Lower lobe of right lung (tissue), 2 donors: ENCODE measurements at regions not wholly inside any gene's neighbourhood (a gene's known extent, or its start where the extent isn't known, plus 50 kb on each side); places are given as distances from the start of the nearest gene placed in this dataset.

ENCODE experiments used
- ATAC-seq, 2 donors: fragments of 200-7000 bp; cut with Tn5 transposase; one replicate each; pipeline ENCODE4 v1.9.1; 2020 to 2022; ENCODE audit warnings: mild to moderate bottlenecking in 2 of 2, moderate library complexity in 2 of 2
- DNase-seq: peaks from one replicate; pipeline ENCODE4 v3.0.0-alpha.2; 2020
- H3K27ac ChIP-seq: fragments of 200-600 bp; one replicate; pipeline ENCODE4 v1.8.0; 2022
- H3K27me3 ChIP-seq: fragments of 200-600 bp; one replicate; pipeline ENCODE4 v1.8.0; 2022; ENCODE audit warnings: low read depth
- H3K36me3 ChIP-seq: fragments of 200-600 bp; one replicate; pipeline ENCODE4 v1.8.0; 2022; ENCODE audit warnings: mild to moderate bottlenecking
- H3K4me1 ChIP-seq: fragments of 200-600 bp; one replicate; pipeline ENCODE4 v1.8.0; 2022
- H3K4me3 ChIP-seq: fragments of 200-600 bp; one replicate; pipeline ENCODE4 v1.8.0; 2022; ENCODE audit warnings: mild to moderate bottlenecking
- H3K9me3 ChIP-seq: fragments of 200-600 bp; one replicate; pipeline ENCODE4 v1.8.0; 2022
- CTCF ChIP-seq: fragments of 200-600 bp; IDR thresholded peaks from one replicate; pipeline ENCODE4 v1.8.0; 2022; ENCODE audit warnings: antibody characterized with exemption, mild to moderate bottlenecking
- intact Hi-C: fragments of 100-400 bp; cut with DNase I; formaldehyde crosslinking; loops from one replicate; pipeline ENCODE4 v1.11.0; 2022
- donor health status: DM: no; HTN: yes; CAD: no; lungs with severe emphysema.

- Histone ChIP-seq H3K36me3 (no peaks in the 10 kb centered on the region), H3K9me3 (no peaks in the 10 kb centered on the region), H3K27me3 (no peaks in the 10 kb centered on the region), H3K4me3 (no peak overlapping the region), H3K27ac (no peak overlapping the region), H3K4me1 (no peaks in the 10 kb centered on the region)
- intact Hi-C loops: no loop called here
- ATAC-seq: no peak
- no peak for DNase-seq
- no peak for TF ChIP-seq CTCF
These were observed 432.2 kb upstream of the MDGA2 start for GRCh38 chr14:48107646-48108045.

GRCh38 chr14:48096897-48097296 lies 421.5 kb upstream of the MDGA2 start:
- H3K36me3 ChIP-seq: no peaks in the 10 kb centered on the region
- intact Hi-C loops: no loop called here

DNA sequence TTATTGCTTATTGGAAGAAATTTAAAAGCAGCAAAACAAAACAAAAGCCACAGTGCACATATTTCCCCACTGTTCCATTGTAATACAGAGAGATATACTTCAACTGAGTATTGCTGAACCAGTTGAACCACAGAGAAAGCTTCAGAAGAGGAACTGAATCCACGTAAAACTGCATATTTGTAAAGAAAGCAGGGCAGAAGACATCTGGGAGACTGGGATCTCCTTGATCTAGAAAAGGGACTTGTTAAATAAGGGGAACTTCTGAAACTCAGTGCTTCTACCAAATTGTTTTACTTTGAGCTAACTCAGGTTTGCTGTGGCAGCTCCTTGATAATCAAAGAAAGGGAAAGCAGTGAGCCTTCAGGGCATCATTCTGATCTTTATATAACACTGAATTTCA lies 411.1 kb upstream of the MDGA2 start:
- intact Hi-C loops: no loop called here
- H3K36me3 ChIP-seq: no peaks in the 10 kb centered on the region
- no peak for DNase-seq
- H3K4me1 ChIP-seq: no peaks in the 10 kb centered on the region
- H3K27me3 ChIP-seq: no peaks in the 10 kb centered on the region
- no peak for ATAC-seq
- no peak overlapping the region for H3K4me3 ChIP-seq
- H3K27ac ChIP-seq: no peak overlapping the region
- H3K9me3 ChIP-seq: no peaks in the 10 kb centered on the region
- no peak for TF ChIP-seq CTCF

More at GRCh38 chr14:48096897-48097296, 421.5 kb upstream of the MDGA2 start:
- DNase-seq (no peak), ATAC-seq (no peak)
- no peak overlapping the region for H3K4me3 ChIP-seq
- no peaks in the 10 kb centered on the region for H3K4me1 ChIP-seq
- peaks cover 3% of the 10 kb centered on the region for H3K9me3 ChIP-seq
- no peak overlapping the region for H3K27ac ChIP-seq
- no peaks in the 10 kb centered on the region for H3K27me3 ChIP-seq
- TF ChIP-seq CTCF: no peak

- no peak for TF ChIP-seq CTCF
- H3K4me3 ChIP-seq: no peak overlapping the region
- no peak overlapping the region for H3K27ac ChIP-seq
- no peaks in the 10 kb centered on the region for H3K4me1 ChIP-seq
- ATAC-seq (no peak), DNase-seq (no peak)
- no peaks in the 10 kb centered on the region for H3K27me3 ChIP-seq
- no peaks in the 10 kb centered on the region for H3K36me3 ChIP-seq
- no peaks in the 10 kb centered on the region for H3K9me3 ChIP-seq
- intact Hi-C loops: no loop called here
These were observed 400.1 kb upstream of the MDGA2 start for GRCh38 chr14:48075487-48075886.

GRCh38 chr14:48052973-48053372 lies 377.6 kb upstream of the MDGA2 start:
- intact Hi-C loops: no loop called here
- ATAC-seq: no peak
- TF ChIP-seq CTCF: no peak

GRCh38 chr14:48035836-48036235 lies 360.4 kb upstream of the MDGA2 start:
- ATAC-seq (peak; percentile 80 to 86), DNase-seq (peak; percentile 72)
- TF ChIP-seq CTCF: no peak
- Histone ChIP-seq H3K27me3 (no peaks in the 10 kb centered on the region), H3K27ac (no peak overlapping the region), H3K4me1 (no peaks in the 10 kb centered on the region), H3K9me3 (peaks cover 8% of the 10 kb centered on the region), H3K4me3 (no peak overlapping the region), H3K36me3 (no peaks in the 10 kb centered on the region)
- intact Hi-C loops: no loop called here

More at GRCh38 chr14:48052973-48053372, 377.6 kb upstream of the MDGA2 start:
- H3K27ac ChIP-seq: no peak overlapping the region
- no peak for DNase-seq
- no peaks in the 10 kb centered on the region for H3K36me3 ChIP-seq
- H3K27me3 ChIP-seq: no peaks in the 10 kb centered on the region
- H3K4me3 ChIP-seq: no peak overlapping the region
- H3K9me3 ChIP-seq: no peaks in the 10 kb centered on the region
- H3K4me1 ChIP-seq: no peaks in the 10 kb centered on the region
